Uterus (tissue), 3 donors: ENCODE measurements at regions not wholly inside any gene's neighbourhood (a gene's known extent, or its start where the extent isn't known, plus 50 kb on each side); places are given as distances from the start of the nearest gene placed in this dataset.
A peak's percentile ranks its signal among the peaks of the same experiment; 100 is the strongest.
"Not testable (repeated sequence)": the region's sequence is repeated elsewhere in the genome, so short reads cannot be mapped to it uniquely, and the experiment has no call there.

Experiments
- DNase-seq, 2 donors: peaks; one replicate each; pipeline ENCODE4 v3.0.0-alpha.2; 2019 to 2020
- H3K27ac ChIP-seq, 2 donors: fragments of 200-600 bp; sonication (generic); 1 replicate in 1 of 2; 2 replicates in 1 of 2; pipeline ENCODE4 v1.5.1; 2016 to 2018
- H3K27me3 ChIP-seq, 2 donors: fragments of 200-600 bp; sonication (generic); one replicate each; pipeline ENCODE4 v1.5.1; 2018 to 2019; ENCODE audit warnings: control low read depth in 1 of 2
- H3K36me3 ChIP-seq, 2 donors: fragments of 200-600 bp; sonication (generic); one replicate each; pipeline ENCODE4 v1.5.1; 2019; ENCODE audit warnings: control low read depth in 1 of 2
- H3K4me1 ChIP-seq, 2 donors: fragments of 200-600 bp; sonication (generic); one replicate each; pipeline ENCODE4 v1.5.1; 2018 to 2019; ENCODE audit warnings: control low read depth in 1 of 2
- H3K4me3 ChIP-seq, 2 donors: fragments of 200-600 bp; sonication (generic); 1 replicate in 1 of 2; 2 replicates in 1 of 2; pipeline ENCODE4 v1.5.1; 2018 to 2019; ENCODE audit warnings: mild to moderate bottlenecking in 1 of 2
- H3K9me3 ChIP-seq, 2 donors: fragments of 200-600 bp; sonication (generic); one replicate each; pipeline ENCODE4 v1.5.1; 2019; ENCODE audit warnings: control low read depth in 1 of 2
- POLR2A ChIP-seq, 2 donors: fragments of 450-650 bp; IDR thresholded peaks; one replicate each; pipeline ENCODE4 v1.6.1; 2016; ENCODE audit warnings: antibody characterized with exemption in 2 of 2, mild to moderate bottlenecking in 1 of 2, moderate library complexity in 1 of 2
- intact Hi-C: fragments of 100-400 bp; cut with DNase I; formaldehyde crosslinking; loops from one replicate; pipeline ENCODE4 v1.15.1; 2023; ENCODE audit warnings: low total_unique reads
- TF ChIP-seq, protein P1 (sequence below), 4 experiments: fragments of 200-600 bp in 2 of 4; fragments of 450-650 bp in 2 of 4; sonication (generic) in 2 of 4; IDR thresholded peaks; one replicate each; pipeline ENCODE4 v1.5.1; 2016 to 2019; ENCODE audit warnings: antibody characterized with exemption in 4 of 4, mild to moderate bottlenecking in 2 of 4, moderate library complexity in 1 of 4
- donor health status: DM: yes; HTN: yes; CAD: no.

DNA sequence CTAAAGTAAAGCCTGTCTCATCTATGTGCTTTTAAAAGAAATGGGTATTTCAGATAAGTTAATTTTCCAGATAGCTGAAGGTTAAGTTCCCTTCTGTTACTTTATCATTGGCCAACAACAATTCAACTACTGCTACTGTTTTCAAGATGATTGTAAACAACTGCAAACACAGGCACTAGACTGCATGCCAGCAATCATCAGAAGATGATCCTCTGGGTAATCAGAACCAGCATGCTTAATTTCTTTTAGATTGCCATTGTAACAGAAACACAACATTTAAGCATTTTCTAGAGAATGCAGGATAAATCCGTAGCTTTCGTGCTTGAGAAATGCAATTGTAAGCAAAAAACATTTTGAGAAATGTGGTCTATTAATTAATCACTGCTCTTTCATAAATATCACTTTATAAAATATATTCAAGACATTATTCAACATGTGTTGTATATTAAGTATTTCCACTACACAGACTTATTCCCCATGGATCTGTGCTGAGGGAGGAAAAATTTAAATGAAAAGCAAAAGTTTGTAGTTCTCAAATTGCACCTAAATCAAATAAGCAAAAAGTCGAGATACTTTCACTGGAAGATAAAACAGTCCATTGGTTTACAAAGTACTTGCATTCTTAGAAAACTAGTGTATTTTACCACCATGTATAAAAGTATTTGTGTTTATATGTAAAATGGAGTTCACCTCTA lies 133.7 kb downstream of the ATL2 start:
- H3K4me1 ChIP-seq, result no peaks in the 10 kb centered on the region
- no peak overlapping the region for H3K27ac ChIP-seq
- no peaks in the 10 kb centered on the region for H3K36me3 ChIP-seq
- DNase-seq, result no peak
- H3K4me3 ChIP-seq, result no peak overlapping the region
- H3K27me3 ChIP-seq, result no peaks in the 10 kb centered on the region
- no peaks in the 10 kb centered on the region for H3K9me3 ChIP-seq
- TF ChIP-seq, protein P1, sequence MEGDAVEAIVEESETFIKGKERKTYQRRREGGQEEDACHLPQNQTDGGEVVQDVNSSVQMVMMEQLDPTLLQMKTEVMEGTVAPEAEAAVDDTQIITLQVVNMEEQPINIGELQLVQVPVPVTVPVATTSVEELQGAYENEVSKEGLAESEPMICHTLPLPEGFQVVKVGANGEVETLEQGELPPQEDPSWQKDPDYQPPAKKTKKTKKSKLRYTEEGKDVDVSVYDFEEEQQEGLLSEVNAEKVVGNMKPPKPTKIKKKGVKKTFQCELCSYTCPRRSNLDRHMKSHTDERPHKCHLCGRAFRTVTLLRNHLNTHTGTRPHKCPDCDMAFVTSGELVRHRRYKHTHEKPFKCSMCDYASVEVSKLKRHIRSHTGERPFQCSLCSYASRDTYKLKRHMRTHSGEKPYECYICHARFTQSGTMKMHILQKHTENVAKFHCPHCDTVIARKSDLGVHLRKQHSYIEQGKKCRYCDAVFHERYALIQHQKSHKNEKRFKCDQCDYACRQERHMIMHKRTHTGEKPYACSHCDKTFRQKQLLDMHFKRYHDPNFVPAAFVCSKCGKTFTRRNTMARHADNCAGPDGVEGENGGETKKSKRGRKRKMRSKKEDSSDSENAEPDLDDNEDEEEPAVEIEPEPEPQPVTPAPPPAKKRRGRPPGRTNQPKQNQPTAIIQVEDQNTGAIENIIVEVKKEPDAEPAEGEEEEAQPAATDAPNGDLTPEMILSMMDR (IDR thresholded peaks at IDR 0.05), result no peak
- TF ChIP-seq POLR2A (IDR thresholded peaks at IDR 0.05), result no peak
- intact Hi-C loops, result no loop called here

DNA sequence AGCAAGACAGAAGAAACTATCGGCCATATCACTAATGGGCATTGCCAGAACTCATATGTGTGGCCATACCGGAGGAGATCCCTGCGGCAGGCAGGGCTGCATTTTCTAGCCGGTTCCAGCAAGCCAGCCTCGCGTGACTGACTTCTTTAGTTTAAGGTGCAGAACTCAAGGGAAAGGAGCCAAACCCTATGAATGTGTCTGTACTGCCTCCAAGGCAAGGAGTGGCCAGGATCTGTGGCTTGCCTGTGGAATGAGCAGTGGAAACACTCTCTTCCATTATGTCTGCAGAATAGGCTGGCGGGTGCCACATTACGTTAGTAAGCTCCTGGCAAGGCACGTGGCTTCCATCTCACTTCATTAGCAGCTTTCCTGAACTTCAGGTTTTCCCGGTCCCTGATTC lies 137.6 kb downstream of the ATL2 start:
- Histone ChIP-seq H3K27ac (no peak overlapping the region), H3K36me3 (no peaks in the 10 kb centered on the region), H3K4me1 (no peaks in the 10 kb centered on the region), H3K27me3 (no peaks in the 10 kb centered on the region), H3K9me3 (no peaks in the 10 kb centered on the region), H3K4me3 (no peak overlapping the region)
- intact Hi-C loops, result no loop called here
- TF ChIP-seq, protein P1 (IDR thresholded peaks at IDR 0.05), result no peak
- no peak for DNase-seq

DNA sequence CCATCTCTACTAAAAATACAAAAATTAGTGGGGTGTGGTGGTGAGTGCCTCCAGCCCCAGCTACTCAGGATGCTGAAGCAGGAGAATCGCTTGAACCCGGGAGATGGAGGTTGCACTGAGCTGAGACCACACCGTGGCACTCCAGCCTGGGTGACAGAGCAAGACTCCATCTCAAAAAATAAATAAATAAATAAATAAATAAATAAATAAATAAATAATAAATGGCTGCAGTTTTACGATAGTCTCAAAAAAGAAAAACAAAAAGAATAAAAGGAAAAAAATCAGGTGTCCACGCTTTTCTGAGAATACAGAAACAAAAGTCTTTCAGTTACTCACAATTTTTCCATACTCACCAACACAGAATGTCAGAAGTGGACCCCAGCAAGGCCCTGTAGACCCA lies 138.4 kb downstream of the ATL2 start:
- H3K4me3 ChIP-seq, H3K27me3 ChIP-seq, H3K4me1 ChIP-seq, H3K27ac ChIP-seq, H3K9me3 ChIP-seq, DNase-seq, intact Hi-C loops, H3K36me3 ChIP-seq: not testable (repeated sequence)

DNA sequence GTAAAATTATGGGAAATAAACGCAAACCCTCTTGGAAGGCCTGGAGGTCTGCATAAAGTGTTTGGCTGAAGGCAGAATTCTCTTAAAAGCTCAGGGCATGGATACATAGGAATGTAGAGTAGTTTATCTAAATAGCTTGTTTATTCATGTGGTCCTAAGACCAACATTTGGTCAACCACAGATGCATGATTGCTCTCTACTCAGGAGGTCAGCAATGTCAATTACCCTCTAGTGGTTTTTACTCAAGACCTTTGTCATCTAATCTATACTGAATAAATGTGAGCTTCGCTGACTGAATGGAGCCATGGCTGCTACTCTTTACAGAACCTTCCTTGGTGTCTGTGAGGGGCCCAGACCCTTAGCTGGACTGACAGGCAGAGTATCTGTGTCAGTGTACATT lies 139.8 kb downstream of the ATL2 start:
- TF ChIP-seq, protein P1 (IDR thresholded peaks at IDR 0.05), result no peak
- no peak for TF ChIP-seq POLR2A (IDR thresholded peaks at IDR 0.05)
- intact Hi-C loops, result no loop called here
- no peaks in the 10 kb centered on the region for H3K9me3 ChIP-seq
- no peaks in the 10 kb centered on the region for H3K36me3 ChIP-seq
- H3K4me3 ChIP-seq, result no peak overlapping the region
- no peak for DNase-seq
- H3K4me1 ChIP-seq, result peaks cover 0 to 3% of the 10 kb centered on the region in 2 donors
- H3K27ac ChIP-seq, result no peak overlapping the region
- H3K27me3 ChIP-seq, result no peaks in the 10 kb centered on the region

DNA sequence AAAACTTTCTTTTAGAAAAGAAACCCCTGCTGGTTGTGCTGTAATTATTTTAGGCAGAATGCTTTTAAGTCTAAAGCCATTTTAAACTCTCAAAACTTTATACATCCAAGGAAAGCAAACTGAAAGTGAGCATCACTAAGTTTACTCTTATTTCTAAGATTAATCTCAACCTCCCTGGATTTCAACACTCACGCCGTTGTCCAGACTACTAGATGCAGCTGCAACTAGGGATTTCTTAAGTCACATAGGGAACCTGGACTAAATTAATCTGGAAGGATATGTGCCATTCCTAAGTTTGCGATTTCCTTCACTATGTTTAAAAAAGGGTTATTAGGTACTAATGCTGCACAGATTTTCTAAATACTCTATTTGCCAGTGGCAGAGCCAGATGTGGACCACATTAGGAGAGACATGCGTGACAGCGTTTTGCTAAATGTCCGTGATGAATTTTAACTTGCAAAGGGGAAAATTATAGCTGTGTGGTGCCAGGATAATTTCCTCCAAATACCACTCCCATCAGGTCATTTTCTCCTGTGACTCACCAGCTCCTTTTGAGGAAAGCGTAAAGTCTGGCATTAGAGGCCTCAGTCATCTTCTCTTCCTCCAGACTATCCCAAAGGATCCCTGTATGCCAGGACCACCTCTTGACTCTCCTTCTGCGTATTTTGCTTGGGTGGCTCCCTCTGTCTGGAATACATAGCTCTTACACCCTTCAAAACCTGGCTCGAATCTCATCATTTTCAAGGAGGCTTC lies 143.7 kb downstream of the ATL2 start:
- intact Hi-C loops, result no loop called here
- Histone ChIP-seq H3K27me3 (no peaks in the 10 kb centered on the region), H3K9me3 (no peaks in the 10 kb centered on the region), H3K27ac (peak overlapping the region; percentile 68 to 77), H3K36me3 (no peaks in the 10 kb centered on the region), H3K4me3 (no peak overlapping the region), H3K4me1 (peaks cover 0 to 3% of the 10 kb centered on the region in 2 donors)
- DNase-seq, result peak in 1 of 2 donors; percentile 57
- no peak for TF ChIP-seq POLR2A (IDR thresholded peaks at IDR 0.05)
- TF ChIP-seq, protein P1 (IDR thresholded peaks at IDR 0.05), result peak in 2 of 4 experiments; percentile 20 to 27
